Activated CD8-positive, alpha-beta memory T cell treated with anti-CD3 and anti-CD28 coated beads, Interleukin-2, amount 50 U/mL, for 4 hours (primary cell): ENCODE measurements at regions not wholly inside any gene's neighbourhood (a gene's known extent, or its start where the extent isn't known, plus 50 kb on each side); places are given as distances from the start of the nearest gene placed in this dataset.

Source experiments
- DNase-seq: peaks from one replicate; pipeline ENCODE4 v3.0.0-alpha.2; 2020

DNA sequence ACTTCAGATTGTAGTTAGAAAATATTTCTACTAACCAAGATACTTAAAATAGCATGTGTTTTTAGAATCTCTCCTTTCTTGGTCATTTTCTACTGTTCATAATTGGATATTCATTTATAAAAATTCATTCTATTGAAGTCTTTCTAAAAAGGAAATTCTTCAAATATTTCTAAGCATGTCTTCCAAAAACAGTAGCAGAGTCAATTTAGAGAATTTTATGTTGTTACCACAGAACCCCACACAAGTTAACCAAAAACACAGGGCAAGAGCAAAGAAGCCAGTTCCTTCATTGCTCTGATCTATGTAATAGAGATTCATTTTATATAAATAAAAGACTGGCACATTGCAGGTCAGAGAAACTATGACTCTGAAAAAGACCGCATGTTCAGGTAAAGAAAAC is 345.1 kb upstream of the PITX2 start:
- DNase-seq: no peak

DNA sequence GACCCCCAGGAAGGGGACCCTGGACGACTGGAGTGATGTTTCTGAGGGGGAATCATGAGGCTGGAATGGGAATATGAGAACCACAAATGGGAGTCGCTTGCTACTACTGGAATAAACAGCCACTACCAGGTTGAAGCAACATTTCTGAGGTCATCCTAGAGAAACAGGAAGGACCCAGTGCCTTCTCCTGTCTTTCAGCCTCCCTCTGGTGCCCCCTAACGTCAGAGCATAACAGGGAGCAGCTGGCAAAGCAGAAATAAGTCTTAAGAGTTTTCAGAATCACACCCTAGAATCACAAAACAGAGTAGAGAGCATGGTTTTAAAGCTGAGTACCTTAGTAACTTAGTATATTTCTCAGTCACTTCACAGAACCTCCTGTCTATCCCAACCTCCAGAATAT is 347.8 kb upstream of the PITX2 start:
- DNase-seq: no peak

DNA sequence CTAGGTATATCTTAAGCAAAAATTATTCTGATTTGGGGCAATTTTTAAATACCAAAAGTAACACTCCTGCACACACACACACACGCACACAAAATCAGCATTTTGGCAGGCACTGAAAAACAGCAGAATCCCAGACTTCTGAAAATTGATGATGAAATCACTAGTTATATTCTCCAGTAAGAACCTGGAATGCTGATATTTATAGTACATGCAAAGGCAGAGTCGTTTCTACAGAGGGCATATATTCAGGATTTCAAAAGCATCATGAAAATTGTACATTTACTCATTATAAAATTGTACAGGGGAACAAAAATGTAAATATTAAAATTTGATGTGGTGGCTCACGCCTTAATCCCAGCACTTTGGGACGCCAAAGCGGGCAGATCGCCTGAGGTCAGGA is 352.5 kb upstream of the PITX2 start:
- no peak for DNase-seq

- no peak for DNase-seq
Measured at GRCh38 chr4:110977554-110977953, 354.7 kb upstream of the PITX2 start.

DNA sequence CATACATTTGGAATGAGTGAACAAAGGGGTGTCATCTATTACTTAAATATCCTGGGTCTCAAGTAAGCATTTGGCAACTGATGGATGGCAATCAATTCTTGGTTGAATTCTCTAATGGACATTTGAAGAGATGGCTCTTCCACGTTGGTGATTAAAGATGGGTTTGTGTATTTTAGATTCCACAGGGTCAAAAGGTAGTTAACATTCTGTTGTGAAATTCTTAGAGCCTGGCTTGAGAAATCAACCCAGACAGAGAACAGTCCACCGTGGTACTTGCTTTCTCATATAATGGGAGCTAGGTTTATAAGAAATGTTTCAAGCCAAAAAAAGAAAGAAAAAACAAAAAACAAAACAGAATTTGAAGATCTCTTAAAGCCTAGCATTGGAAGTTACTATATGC is 355.9 kb upstream of the PITX2 start:
- no peak for DNase-seq

DNA sequence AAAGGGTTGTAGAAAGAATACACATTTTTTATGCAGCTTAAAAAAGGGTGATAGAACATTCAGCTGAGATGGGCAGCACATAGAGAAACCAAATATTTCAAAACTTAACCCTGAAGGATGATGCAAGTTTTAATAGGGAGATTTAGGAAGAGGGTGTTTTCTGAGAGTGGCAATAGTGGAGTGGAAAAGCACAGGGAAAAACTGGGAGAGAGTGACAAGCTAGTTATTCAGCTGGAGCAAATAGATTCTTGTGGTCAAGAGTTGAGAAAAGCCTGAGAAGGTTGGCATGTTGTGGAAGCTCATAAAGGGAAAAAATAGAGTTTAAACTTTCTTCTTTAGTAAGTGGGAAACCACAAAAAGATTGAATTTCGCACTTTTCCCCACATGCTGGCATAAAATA is 359.6 kb upstream of the PITX2 start:
- DNase-seq: no peak

- DNase-seq: no peak
Measured at GRCh38 chr4:110988722-110989121, 365.8 kb upstream of the PITX2 start.

DNA sequence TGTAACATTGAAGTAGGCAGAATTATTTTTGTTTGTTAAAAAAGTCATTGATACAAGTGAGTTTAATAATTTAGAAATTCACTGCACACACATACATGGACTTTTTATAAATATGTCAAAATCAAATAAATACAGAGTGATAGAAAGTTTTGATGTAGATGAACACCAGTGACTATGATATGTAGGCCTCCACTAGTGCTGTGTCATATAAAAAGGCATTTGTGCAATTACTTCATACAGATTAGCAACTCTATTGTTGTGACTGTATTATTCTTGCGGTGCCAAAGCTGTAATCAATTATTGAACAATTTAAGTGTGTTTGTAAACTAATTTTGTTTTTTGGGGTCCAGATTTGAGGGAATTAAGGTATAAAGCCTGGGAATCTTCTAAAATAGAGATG is 366.2 kb upstream of the PITX2 start:
- no peak for DNase-seq

DNA sequence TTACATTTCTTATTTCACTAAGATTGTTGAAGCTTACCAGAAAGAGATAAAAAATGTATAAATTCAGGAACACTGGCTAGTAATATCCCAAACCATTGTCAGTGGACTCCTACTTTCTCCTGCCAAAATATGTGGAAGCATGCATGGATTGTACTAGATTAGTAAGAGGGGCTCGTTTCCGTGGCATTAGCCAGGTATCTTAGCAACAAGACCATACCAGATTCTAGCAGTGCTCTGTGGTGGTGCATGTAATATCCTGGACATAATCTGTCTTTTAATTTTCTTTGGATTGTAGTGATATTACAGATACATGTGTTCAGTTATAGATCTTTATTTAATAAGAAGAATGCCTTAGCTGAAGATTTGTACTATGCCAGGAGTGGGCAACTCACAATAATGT is 371.9 kb upstream of the PITX2 start:
- no peak for DNase-seq

- DNase-seq: no peak
Measured at GRCh38 chr4:110998320-110998719, 375.4 kb upstream of the PITX2 start.

DNA sequence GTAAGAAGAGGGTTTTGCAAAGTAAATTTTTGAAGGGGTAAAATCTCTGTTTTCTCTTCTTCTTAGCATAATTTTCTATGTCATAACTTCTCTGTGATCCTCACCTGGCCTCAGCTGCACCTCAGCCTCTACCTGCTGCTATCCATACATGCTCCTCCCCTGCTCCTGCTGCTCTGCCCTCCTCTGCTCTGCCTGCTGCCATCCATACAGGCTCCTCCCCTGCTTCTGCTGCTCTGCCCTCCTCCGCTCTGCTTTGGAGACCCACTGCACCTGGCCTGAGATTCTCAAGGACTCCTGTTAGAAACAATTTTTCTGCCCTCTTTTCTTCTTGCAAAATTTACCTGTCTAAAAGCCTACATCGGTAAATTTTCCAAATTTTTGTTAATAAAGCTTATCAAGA is 388.6 kb upstream of the PITX2 start:
- no peak for DNase-seq

GRCh38 chr4:111013846-111014245 is 391.0 kb upstream of the PITX2 start:
- no peak for DNase-seq

- no peak for DNase-seq
Measured at GRCh38 chr4:111014537-111014936, 391.7 kb upstream of the PITX2 start.

- no peak for DNase-seq
Measured at GRCh38 chr4:111016416-111016815, 393.5 kb upstream of the PITX2 start.

DNA sequence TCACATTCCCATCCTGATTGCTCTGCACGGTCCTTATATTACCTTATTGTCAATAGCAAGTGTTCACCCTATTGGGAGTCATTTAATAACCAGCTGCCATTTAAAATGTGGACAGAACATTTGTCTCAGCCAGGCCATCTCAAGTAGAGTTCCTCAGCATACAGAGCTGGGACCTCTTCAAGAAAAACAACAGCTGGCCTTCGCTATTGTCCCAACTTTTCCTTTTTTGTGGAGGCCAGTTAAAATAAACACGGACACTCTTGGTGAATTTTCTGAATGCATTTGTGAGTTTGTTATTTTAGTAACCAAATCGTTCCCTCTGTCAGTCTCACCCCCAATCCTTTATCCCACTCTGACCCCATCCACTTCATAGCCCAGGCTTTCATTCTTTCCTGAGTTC is 395.3 kb upstream of the PITX2 start:
- no peak for DNase-seq

DNA sequence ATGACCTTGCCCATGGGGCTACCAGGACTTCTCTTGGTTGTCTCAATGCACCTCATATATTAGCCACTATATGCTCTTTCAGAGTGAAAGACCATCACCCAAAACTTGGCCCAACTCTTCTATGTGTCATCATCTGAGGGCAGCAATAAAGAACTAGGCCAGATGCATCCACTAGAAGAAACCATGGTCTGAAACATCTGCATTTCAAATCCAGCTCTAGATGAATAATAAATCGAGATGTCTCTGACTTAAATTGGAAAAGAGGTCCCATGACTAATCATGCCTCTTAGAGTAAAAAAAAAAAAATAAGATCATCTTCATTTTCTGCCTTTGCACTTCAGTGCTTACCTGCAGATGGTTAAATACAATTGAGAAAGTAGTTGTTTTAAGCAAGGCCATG is 397.6 kb upstream of the PITX2 start:
- DNase-seq: no peak

GRCh38 chr4:111020961-111021360 is 398.1 kb upstream of the PITX2 start:
- no peak for DNase-seq

GRCh38 chr4:111022758-111023157 is 399.9 kb upstream of the PITX2 start:
- no peak for DNase-seq

- DNase-seq: no peak
Measured at GRCh38 chr4:111027526-111027925, 404.6 kb upstream of the PITX2 start.

DNA sequence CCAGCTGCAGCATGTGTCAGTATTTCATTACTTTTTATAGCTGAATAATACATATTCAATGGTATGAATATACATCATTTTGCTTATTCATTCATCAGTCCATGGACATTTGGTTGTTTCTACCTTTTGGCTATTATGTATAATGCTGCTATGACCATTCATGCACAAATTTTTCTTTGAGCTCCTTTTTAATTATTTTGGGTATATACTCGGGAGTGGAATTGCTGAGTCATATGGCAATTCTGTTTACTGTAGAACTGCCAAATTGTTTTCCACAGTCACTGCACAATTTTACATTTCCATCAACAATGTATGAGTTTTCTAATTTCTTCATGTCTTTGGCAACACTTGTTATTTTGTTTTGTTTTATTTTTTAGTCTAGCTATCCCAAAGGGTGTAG is 405.9 kb upstream of the PITX2 start:
- DNase-seq: no peak

- no peak for DNase-seq
Measured at GRCh38 chr4:111031001-111031579, 408.2 kb upstream of the PITX2 start.

- DNase-seq: no peak
Measured at GRCh38 chr4:111031596-111031995, 408.7 kb upstream of the PITX2 start.

- no peak for DNase-seq
Measured at GRCh38 chr4:111037591-111038360, 414.9 kb upstream of the PITX2 start.

DNA sequence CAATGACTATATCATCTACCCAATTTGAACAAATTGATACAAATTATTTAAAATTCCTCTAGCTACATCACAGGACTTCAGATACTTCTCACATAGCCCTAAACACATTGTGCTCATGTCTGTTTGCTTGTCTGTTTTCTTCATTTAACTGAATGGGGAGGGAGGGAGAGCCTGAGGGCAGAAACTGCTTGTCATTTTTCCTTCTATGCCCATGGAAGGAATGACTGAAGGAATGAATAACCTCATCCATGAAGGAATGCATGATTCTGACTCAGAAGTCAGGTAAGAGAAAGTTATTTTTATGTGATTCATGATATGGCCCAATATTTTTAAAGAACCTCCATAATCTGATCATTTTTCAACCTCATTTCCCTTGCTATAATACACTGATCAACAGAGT is 418.0 kb upstream of the PITX2 start:
- no peak for DNase-seq

GRCh38 chr4:111043286-111043685 is 420.4 kb upstream of the PITX2 start:
- no peak for DNase-seq
